Stimulated activated CD4-positive, alpha-beta T cell treated with anti-CD3 and anti-CD28 coated beads, Interleukin-12 subunit alpha, Interleukin-12 subunit beta, amount 100 ng/mL, for 48 hours (primary cell): ENCODE measurements at regions not wholly inside any gene's neighbourhood (a gene's known extent, or its start where the extent isn't known, plus 50 kb on each side); places are given as distances from the start of the nearest gene placed in this dataset.
A peak's percentile ranks its signal among the peaks of the same experiment; 100 is the strongest.
"Not testable (repeated sequence)": the region's sequence is repeated elsewhere in the genome, so short reads cannot be mapped to it uniquely, and the experiment has no call there.

Source experiments
- DNase-seq, 3 donors: peaks; one replicate each; pipeline ENCODE4 v3.0.0-alpha.2; 2020; ENCODE audit warnings: low read depth in 2 of 3, low spot score in 1 of 3

DNA sequence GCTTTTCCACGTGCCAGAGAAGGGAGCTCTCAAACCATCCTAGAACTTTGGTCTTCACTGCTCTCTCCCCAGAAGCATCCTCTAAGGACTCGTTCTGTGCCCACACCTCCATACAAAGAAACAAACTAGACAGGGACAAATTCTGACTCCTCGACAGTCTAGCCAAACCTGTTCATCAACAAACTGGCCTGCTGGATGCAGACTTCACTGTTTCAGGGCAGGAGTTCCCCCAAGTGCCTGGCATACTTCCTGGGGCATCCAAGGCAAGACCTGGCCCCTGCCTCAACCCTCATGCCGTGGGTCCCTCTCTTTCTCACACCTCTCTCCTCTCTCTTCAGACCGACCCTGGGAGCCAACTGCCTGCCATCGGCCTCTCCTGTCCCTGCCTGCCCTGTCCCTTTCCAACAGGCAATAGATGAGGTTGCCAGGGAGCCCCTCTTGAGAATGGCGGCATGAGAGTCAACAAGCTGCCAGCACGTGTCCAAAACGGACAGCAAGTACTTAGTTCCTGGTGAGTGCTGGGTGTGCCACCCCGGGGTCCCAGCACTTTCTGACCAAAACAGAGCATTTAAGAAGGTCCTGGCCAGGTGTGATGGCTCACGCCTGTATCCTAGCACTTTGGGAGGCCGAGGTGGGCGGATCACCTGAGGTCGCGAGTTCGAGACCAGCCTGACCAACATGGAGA is 79.1 kb upstream of the HES1 start:
- no peak for DNase-seq

DNA sequence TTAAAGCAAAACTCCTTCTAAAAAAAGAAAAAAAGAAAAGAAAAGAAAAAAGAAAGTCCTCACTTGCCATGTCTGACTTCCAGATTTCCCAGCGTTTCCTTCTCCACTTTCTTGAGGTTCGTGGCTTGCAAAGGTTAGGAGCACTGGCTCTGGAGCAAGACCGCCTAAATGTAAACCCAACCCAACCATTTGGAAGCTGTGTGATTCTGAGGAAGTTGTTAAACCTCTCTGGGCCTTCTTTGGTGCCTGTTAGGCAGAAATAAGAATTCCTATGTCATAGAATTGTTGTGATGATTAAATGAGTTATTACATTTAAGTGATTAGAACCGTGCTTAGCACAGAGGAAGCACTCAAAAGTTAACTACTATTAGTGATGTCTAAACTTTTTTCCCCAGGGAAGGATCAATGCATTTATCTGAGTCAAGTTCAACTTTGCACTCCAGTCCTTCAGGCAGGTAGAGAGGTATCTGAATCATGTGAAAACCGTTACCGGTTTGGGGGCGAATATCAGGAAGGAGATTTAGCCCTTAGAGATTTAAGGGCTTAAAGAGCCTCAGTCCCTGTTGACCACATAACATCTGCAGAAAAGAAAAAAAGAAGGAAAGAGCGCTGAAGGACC is 78.3 kb upstream of the HES1 start:
- DNase-seq = no peak

DNA sequence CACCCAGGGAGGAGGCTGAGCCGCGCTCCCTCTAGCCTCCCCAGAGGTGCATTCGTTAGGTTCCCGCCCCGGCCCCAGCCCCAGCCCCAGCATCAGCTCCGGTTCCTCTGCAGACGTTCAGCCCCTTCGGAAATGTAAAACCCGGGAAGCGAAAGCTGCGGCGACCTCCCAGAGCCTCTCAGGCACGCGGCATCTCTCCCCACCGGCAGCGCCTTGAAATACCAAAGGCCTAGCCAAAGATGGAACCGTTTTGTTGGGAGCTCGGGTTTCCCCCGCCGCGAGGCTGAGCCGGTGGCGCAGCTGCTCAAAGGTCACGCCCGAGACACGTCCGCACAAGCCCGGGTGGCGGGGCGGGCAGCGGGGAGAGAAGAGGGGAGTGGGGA is 77.8 kb upstream of the HES1 start:
- peak in 1 of 3 donors; percentile 14 for DNase-seq

DNA sequence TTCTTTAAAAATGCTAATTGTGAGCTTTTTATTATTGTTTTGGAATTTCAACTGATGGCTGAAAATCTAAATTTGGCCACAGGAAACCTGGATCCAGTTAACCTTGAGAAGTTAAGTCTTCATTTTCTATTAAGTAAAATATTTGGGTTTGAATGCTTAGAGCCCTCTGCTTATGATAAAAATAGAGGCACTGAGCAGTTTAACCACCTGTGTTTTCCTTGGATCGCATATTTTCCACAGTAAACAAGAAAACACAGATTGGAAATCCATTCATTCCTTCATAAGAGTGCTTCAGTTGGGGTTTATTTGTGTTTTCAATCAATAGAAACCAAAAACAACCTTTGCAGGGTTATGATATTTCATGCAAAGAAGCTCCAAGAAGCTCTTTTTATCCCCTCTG is 77.2 kb upstream of the HES1 start:
- DNase-seq = no peak

DNA sequence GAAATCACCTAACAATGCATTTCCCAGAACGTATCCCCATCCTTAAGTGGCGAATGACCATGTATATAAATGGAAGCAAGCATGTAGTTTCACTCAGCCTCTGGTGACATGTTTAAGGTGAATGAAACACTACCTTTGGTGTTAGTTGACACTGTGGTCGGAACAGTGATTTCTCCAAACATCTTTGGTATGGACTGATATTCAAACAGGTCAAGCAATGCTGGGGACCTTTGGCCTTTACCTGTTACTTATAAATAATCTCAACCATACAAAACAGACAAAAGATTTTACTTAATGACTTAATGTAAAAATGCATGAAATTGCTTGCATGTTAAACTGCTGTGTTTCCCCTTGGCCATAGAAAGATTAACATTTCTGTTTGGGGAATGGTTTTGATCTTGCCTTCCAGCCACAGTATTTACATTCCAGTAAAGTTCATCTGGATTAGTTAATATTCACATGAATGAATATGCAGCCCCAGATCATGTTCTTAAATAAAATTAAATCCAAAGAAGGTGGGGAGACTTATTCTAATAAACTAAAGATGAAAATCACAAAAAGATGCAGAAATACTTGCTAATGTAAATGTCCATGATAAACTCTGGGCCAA is 74.4 kb upstream of the HES1 start:
- no peak for DNase-seq

DNA sequence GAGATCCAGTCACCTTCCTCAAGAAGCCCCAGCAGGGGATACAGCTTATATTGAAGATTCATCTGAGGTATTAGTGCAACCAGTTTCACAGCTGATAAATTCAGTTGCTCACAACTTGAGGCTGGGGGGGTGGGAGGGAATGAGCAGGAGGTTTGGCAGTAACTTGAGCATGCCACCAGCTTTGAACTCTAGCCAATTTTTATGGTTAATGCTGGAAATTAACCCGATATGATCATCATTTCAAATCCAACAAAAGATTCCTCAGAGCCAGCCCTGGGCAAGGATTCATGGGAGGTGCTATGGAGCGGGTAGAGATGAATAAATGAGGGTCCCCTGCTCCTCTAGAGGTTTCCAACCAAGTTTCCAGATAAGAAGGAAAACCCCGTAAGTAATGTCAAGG is 73.1 kb upstream of the HES1 start:
- no peak for DNase-seq

DNA sequence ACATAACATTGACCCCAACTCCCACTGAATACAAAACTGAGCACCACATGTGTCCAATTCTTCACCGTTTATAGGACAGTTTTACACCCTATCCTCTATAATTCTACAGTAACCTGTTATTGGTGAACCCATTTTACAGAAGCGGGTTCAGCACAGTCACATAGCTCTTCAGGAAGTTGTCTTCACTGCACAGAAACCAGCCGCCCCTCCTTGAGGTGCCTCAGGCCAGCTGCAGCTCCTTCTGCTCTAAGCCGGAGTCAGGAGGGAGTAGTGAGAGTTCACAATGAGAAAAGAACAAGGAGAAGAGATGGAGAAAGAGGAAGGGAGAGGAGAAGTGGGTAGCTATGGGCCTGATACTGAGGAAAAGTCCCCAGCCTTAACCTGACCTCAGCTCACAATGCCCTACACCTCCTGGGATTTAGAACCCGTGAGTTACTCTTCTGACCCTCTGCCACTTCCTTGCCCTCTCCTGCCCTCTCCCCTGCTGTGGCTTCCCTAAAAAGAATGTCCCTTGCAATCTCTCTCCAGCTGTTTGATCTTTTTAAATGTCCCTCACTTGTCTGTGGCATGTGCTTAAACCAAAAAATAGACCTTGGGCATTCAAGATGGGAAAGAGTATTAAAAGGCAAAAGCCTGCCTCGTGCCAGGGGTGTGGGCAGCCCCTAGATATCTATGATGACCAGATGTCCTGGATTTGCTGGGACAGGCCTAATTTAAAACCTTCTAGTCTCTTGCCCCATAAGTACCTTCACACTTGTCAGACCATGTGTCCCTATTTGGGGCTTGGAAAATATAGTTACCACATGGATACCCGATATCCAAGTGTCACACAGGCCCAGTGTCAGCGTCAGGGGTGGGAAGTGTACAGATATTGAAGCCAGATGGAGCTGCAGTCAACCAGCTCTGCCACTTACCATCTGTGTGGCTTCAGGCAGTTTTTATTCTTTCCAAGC is 71.3 kb upstream of the HES1 start:
- DNase-seq = no peak

DNA sequence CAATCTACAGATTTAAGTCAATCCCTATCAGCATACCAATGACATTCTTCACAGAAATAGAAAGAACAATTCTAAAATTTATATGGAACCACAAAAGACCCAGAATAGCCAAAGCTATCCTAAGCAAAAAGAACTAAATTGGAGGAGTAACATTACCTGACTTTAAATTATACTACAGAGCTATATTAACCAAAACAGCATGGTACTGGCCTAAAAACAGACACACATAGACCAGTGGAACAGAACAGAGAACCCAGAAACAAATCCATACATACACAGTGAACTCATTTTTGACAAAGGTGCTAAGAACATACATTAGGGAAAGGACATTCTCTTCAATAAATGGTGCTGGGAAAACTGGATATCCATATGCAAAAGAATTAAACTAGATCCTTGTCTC is 68.6 kb upstream of the HES1 start:
- DNase-seq = not testable (repeated sequence)

DNA sequence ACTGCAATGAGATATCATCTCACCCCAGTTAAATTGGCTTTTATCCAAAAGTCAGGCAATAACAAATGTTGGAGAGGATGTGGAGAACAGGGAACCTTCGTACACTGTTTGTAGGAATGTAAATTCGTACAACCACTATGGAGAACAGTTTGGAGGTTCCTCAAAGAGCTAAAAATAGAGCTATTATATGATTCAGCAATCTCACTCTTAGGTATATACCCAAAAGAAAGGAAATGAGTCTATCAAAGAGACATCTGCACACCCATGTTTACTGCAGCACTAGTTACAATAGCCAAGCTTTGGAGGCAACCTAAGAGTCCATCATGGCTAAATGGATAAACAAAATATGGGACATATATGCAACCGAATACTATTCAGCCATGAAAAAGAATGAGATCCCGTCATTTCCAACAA is 68.0 kb upstream of the HES1 start:
- no peak for DNase-seq

DNA sequence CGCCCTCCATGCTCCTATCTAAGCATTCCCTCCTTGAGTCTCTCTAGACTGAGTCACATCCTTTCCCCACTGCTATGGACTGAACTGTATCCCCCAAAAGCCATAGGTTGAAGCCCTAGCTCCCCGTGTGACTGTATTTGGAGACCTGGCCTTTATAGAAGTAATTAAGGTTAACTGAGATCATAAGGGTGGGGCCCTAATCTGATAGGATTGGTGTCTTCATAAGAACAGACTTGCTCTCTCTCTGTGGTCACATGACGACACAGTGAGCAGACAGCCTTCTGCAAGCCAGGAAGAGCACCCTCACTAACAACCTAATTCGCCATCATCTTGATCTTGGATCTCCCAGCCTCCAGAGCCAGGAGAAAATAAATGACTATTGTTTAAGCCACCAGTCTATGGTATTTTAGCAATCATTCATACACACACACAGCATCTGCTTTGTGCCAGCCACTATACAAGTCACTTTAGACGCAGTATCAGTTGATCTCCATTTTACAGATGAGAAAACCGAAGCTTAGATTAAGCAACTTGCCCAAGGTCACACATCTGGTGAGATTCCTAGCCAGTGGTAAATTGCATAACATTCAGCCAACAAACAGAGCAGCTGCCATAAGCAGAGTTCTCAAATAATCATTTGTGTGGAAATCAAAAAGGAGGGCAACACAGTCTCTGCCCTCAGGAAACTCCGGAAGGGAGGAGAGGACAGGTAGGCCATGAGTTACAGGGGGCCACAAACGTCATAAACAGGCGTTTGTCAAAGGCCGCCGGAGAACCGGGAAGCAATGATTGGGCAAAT is 66.3 kb upstream of the HES1 start:
- DNase-seq = no peak

DNA sequence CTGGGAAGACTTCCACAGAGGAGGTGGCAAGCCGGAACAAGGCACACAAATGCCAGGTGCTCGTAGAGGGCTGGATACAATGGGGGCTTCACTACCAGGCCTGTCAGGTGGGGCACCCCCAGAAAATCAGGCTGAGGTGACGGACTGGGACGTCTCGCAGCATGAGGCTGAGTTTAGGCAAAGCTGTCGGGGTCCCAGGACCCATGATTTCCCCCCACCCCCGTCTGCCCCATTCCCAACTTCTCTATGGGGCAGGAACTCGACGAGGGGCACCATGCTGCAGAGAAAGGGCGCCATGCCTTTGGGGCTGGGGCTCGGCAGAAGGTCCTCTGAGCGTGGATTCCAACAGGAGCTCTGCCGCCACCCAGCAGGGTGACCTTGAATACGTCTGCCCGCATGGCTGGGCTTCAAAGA is 65.7 kb upstream of the HES1 start:
- no peak for DNase-seq

DNA sequence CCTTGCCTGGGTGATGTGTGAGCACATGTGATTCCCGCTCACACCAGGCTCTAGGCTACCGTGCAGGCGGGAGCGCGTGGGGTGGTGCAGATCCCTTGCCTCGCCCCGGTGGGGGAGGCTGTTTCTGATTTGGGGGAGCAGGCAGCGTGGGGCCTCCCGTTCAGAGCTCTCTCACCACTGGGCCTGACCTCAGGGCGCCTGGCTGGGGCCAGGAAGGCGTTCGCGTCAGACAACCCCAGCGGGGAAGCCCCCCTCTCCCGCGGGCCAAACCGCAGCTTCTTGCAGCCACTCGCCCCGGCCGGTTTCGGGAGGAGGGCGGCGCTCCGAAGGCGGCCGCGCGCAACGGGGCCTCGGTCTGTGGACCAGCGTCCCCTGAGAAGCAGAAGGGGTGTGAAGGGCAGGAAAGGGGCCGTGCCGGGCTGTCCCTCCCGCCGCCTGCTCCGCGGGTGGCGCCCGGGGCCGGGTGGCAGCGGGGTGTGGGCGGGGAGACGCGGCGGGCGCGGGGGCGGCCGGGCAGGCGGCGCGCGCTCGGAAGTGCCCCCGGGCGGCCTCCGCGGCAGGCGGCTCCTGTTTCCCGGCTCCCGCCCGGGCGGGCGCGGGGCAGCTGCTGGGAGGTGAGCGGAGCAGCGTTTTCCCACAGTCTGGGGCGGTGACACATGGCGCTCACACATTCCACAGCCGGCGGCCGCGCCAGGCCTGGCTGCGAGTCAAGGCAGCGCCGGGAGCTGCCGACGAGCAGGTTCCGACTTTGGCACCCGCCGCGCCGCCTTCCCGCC is 65.1 kb upstream of the HES1 start:
- DNase-seq = peak; percentile 48 to 67 (median 57)

DNA sequence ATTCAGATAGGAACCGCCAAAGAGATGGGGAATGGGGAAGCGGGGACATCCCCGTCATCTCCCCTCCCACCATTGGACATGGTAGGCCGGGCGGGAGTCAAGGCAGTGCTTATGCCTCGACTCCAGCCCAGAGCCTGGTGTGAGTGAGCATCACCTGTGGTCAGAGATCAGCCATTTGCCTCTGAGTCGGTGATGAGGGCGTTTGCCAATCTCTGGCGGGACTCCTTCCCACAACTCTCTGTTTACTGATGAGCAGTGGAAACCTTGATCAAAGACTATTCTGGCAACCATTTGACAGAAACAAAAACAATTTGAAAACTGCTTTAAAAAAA is 63.9 kb upstream of the HES1 start:
- no peak for DNase-seq

DNA sequence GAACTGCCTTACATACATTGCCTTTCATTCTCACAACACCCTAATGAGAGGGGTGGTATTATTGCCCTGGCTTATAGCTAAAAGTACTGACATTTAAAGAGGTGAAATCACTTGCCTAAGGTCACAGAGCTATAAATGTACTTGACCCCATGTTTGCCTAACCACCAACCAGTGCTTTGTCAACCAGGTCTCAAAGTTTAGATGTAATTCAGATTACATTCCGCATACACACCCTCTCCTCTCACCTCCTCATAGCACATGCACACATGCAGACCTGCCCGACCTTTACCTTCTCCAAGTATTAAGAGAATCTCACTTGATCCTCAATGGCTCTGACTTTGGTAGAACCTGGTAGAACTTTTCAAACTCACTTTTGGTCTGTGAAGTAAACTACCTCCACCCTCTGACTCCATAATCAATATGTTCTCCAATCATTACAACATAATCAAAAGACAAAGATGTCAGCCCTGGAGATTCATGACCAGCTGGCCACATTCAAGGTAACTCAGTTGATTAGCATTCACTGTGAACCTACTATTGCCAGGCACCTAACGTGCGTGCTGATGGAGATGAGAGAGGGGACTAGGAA is 63.2 kb upstream of the HES1 start:
- DNase-seq = no peak

DNA sequence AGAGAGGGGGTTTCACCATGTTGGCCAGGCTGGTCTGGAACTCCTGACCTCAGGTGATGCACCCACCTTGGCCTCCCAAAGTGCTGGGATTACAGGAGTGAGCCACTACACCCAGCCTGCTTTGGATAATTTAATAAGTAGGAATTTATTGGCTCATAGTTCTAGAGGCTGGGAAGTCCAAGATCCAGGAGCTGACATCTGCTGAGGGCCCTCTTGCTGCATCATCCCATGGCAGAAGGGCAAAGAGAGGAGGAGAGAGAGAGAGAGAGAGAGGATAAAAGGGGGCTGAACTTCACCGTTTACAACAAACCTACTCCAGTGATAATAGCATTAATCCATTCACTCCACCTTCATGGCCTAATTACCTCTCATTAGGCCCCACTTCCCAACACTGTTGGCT is 62.0 kb upstream of the HES1 start:
- no peak for DNase-seq

DNA sequence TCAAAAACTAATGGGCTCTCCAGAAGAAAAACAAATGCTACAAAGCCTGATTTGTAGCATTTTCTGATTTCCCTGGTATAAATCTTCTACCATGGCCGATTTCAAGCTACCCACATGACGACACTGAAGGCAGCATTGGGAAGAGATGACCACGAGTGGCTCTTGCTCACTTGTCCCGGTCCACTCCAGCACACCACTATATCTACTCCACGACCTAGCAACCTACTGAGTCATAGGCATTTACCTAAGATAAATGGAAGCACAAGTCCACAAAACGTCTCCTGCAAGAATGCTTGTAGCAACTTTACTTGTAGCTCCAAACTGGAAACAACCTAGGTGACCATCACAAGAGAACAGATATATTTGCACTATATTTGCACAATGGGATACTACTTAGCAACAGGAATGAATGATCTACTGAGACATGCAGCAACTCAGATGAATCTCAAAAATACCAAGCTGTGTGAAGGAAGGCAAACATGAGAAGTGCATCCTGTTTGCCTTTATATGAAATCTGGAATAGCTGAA is 60.8 kb upstream of the HES1 start:
- DNase-seq = no peak

DNA sequence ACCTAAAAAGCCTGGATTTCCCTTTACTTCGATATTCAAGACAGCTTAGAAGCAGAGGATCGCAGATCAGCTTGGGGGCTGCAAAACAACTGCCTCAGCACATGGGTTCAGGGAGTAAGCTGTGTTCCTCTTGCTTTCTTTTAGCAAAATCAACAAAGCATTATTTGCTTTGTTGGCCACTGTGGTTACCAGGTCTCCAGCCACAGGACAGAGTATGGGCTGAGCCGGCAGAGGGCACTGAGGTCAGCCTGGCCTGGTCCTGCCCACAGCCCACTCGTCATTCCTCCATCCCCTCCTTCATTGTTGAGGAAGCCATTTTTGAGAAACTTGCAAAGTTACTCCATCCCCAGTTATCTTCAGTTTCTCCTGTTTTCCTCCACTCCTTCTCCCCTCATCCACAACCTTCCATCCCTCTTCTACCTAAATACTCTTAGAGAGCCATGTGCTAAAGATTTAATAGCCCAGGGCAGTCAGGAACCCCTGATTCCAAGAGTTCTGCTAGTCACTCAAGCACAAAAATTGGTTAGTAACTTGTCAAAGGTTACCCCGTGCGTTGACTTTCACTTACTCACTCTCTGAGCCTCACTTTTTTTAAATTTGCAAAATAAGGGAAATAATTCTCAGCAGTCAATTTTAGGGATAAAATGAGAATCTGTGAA is 60.0 kb upstream of the HES1 start:
- no peak for DNase-seq

DNA sequence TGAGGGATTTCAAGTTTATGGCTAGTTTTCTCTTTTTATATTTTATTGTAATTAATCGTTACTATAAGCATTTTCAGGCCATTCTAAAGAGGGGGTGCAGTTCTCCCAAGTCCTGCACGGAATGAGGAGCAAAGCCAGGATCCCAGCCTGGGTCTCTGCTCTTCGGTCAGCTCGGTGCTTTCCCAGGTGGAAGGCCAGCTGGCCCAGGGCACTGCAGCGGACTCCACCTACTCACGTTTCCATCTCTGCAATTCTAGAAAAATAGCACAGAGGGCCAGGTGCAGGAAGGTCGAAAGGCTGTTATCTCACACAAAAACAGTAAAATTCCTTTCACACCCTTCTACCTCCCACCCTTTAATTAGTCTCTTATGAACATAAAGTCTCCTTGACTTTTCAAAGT is 59.5 kb upstream of the HES1 start:
- DNase-seq = no peak

DNA sequence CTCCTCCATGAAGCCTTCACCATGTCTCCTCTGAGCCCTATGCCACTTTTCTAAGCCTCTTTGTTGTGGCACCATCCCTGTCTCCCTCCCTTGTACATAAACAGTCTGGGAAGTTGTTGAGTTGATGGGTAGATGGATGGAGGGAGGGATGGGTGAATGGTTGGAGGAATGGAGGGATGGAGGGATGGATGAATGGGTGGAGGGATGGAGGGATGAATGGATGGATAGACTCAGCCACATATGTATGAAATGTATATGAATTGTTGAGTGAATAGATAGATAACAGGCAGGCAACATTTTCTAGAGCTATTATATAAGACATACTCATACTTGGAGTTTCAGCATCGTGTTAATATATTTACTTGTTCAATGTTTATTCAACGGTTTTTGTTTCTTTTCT is 58.3 kb upstream of the HES1 start:
- DNase-seq = no peak
